Astrocyte of the spinal cord (primary cell): ENCODE measurements at regions not wholly inside any gene's neighbourhood (a gene's known extent, or its start where the extent isn't known, plus 50 kb on each side); places are given as distances from the start of the nearest gene placed in this dataset.

Source experiments
- DNase-seq: peaks from one replicate; pipeline ENCODE4 v3.0.0; 2011; ENCODE audit warnings: low read depth, low spot score
- H3K4me3 ChIP-seq: 2 replicates; pipeline ENCODE4 v1.5.1; 2011; ENCODE audit warnings: low read depth, mild to moderate bottlenecking, low read length, moderate library complexity
- CTCF ChIP-seq: IDR thresholded peaks from 2 replicates; pipeline ENCODE4 v1.5.1; 2012; ENCODE audit warnings: low read depth, mild to moderate bottlenecking, low read length, inconsistent platforms
- in situ Hi-C: cut with HindIII; loops from 2 replicates; pipeline ENCODE4 v1.10.0; 2017; ENCODE audit warnings: low sequenced_read_pairs

- DNase-seq, result no peak
- no peak for TF ChIP-seq CTCF
- H3K4me3 ChIP-seq, result no peak overlapping the region
- in situ Hi-C loops, result no loop called here
Observed at GRCh38 chr13:60642552-60642951, 245.5 kb downstream of the TDRD3 start.

GRCh38 chr13:60629158-60629557 lies 232.1 kb downstream of the TDRD3 start:
- no peak overlapping the region for H3K4me3 ChIP-seq
- TF ChIP-seq CTCF, result no peak
- in situ Hi-C loops, result no loop called here
- no peak for DNase-seq

GRCh38 chr13:60627071-60627686 lies 230.2 kb downstream of the TDRD3 start:
- in situ Hi-C loops, result no loop called here
- peak; percentile 43 for DNase-seq
- H3K4me3 ChIP-seq, result no peak overlapping the region
- TF ChIP-seq CTCF, result peak; percentile 76
